ENCODE measurements at regions not wholly inside any gene's neighbourhood (a gene's known extent, or its start where the extent isn't known, plus 50 kb on each side); places are given as distances from the start of the nearest gene placed in this dataset.

GRCh38 chr9:73515216-73515615, 363.6 kb downstream of the ANXA1 start:
- intact Hi-C loops (cut with DNase I; ENCODE audit: low total_unique reads): no loop called here
- no peak overlapping the region for H3K4me3 ChIP-seq
- DNase-seq: no peak
- WGBS, 5 donors: 11 to 20% (median 18%) methylated on average over 4 of the region's 4 CpGs
- no peaks in the 10 kb centered on the region for H3K9me3 ChIP-seq
- TF ChIP-seq POLR2AphosphoS5 (IDR thresholded peaks at IDR 0.05) (no peak), EP300 (IDR thresholded peaks at IDR 0.05) (no peak), CTCF (IDR thresholded peaks at IDR 0.05) (no peak)
- no peaks in the 10 kb centered on the region for H3K27me3 ChIP-seq
- H3K36me3 ChIP-seq: no peaks in the 10 kb centered on the region
- no peaks in the 10 kb centered on the region for H3K4me1 ChIP-seq
- no peak overlapping the region for H3K27ac ChIP-seq

GRCh38 chr9:73523391-73523790, 371.7 kb downstream of the ANXA1 start:
- TF ChIP-seq POLR2AphosphoS5 (IDR thresholded peaks at IDR 0.05) (no peak), CTCF (IDR thresholded peaks at IDR 0.05) (no peak), POLR2A (IDR thresholded peaks at IDR 0.05) (no peak), EP300 (IDR thresholded peaks at IDR 0.05) (no peak)
- DNase-seq: no peak
- no peak overlapping the region for H3K27ac ChIP-seq
- 55 to 80% (median 75%) methylated on average over 2 of the region's 2 CpGs for WGBS, 5 donors
- H3K4me1 ChIP-seq: no peaks in the 10 kb centered on the region
- H3K36me3 ChIP-seq: no peaks in the 10 kb centered on the region
- H3K4me3 ChIP-seq: no peak overlapping the region
- intact Hi-C loops (cut with DNase I; ENCODE audit: low total_unique reads): no loop called here
- no peaks in the 10 kb centered on the region for H3K27me3 ChIP-seq
- peaks cover 0 to 7% (median 2%) of the 10 kb centered on the region in 4 donors for H3K9me3 ChIP-seq

GRCh38 chr9:73525350-73525749, 373.7 kb downstream of the ANXA1 start:
- WGBS, 5 donors: 82 to 95% (median 89%) methylated on average over 1 of the region's 1 CpG
- no peak for DNase-seq
- TF ChIP-seq CTCF (IDR thresholded peaks at IDR 0.05): no peak
- TF ChIP-seq EP300 (IDR thresholded peaks at IDR 0.05): no peak
- no peak for TF ChIP-seq POLR2A (IDR thresholded peaks at IDR 0.05)
- no peak for TF ChIP-seq POLR2AphosphoS5 (IDR thresholded peaks at IDR 0.05)
- Histone ChIP-seq H3K27me3 (no peaks in the 10 kb centered on the region), H3K27ac (no peak overlapping the region), H3K4me1 (no peaks in the 10 kb centered on the region), H3K4me3 (no peak overlapping the region), H3K9me3 (peaks cover 0 to 7% (median 2%) of the 10 kb centered on the region in 4 donors), H3K36me3 (no peaks in the 10 kb centered on the region)
- intact Hi-C loops (cut with DNase I; ENCODE audit: low total_unique reads): no loop called here

GRCh38 chr9:73527521-73527920, 375.9 kb downstream of the ANXA1 start:
- intact Hi-C loops (cut with DNase I; ENCODE audit: low total_unique reads): no loop called here
- 50 to 74% (median 60%) methylated on average over 1 of the region's 1 CpG for WGBS, 5 donors
- Histone ChIP-seq H3K4me1 (no peaks in the 10 kb centered on the region), H3K27ac (no peak overlapping the region), H3K36me3 (no peaks in the 10 kb centered on the region), H3K4me3 (no peak overlapping the region), H3K27me3 (no peaks in the 10 kb centered on the region), H3K9me3 (peaks cover 0 to 7% (median 2%) of the 10 kb centered on the region in 4 donors)
- no peak for DNase-seq
- no peak for TF ChIP-seq POLR2AphosphoS5 (IDR thresholded peaks at IDR 0.05)
- TF ChIP-seq POLR2A (IDR thresholded peaks at IDR 0.05): no peak
- no peak for TF ChIP-seq EP300 (IDR thresholded peaks at IDR 0.05)
- TF ChIP-seq CTCF (IDR thresholded peaks at IDR 0.05): no peak

Data from stomach (tissue), 8 donors.